HEK293T (cell line): ENCODE measurements at regions not wholly inside any gene's neighbourhood (a gene's known extent, or its start where the extent isn't known, plus 50 kb on each side); places are given as distances from the start of the nearest gene placed in this dataset.

ENCODE experiments used
- ARNT ChIP-seq: fragments of 450-650 bp; IDR thresholded peaks from 2 replicates; pipeline ENCODE4 v1.6.1; 2017; ENCODE audit warnings: mild to moderate bottlenecking
- BHLHE40 ChIP-seq: fragments of 450-650 bp; IDR thresholded peaks from 2 replicates; pipeline ENCODE4 v1.6.1; 2016; ENCODE audit warnings: mild to moderate bottlenecking, moderate library complexity, borderline replicate concordance
- ELF4 ChIP-seq: fragments of 450-650 bp; IDR thresholded peaks from 2 replicates; pipeline ENCODE4 v1.6.1; 2017; ENCODE audit warnings: antibody characterized with exemption
- FOXK2 ChIP-seq: fragments of 450-650 bp; IDR thresholded peaks from 2 replicates; pipeline ENCODE4 v1.6.1; 2016; ENCODE audit warnings: mild to moderate bottlenecking
- FOXM1 ChIP-seq: fragments of 450-650 bp; IDR thresholded peaks from 2 replicates; pipeline ENCODE4 v1.6.1; 2017; ENCODE audit warnings: mild to moderate bottlenecking, borderline replicate concordance
- HDGF ChIP-seq: fragments of 450-650 bp; IDR thresholded peaks from 2 replicates; pipeline ENCODE4 v1.6.1; 2017; ENCODE audit warnings: antibody characterized with exemption, borderline replicate concordance
- LEF1 ChIP-seq: fragments of 450-650 bp; IDR thresholded peaks from 2 replicates; pipeline ENCODE4 v1.6.1; 2017; ENCODE audit warnings: mild to moderate bottlenecking, borderline replicate concordance
- NFRKB ChIP-seq: fragments of 450-650 bp; IDR thresholded peaks from 2 replicates; pipeline ENCODE4 v1.6.1; 2016; ENCODE audit warnings: mild to moderate bottlenecking, moderate library complexity
- PKNOX1 ChIP-seq: fragments of 450-650 bp; IDR thresholded peaks from 2 replicates; pipeline ENCODE4 v1.6.1; 2016
- SUZ12 ChIP-seq: fragments of 450-650 bp; IDR thresholded peaks from 2 replicates; pipeline ENCODE4 v1.6.1; 2016; ENCODE audit warnings: mild to moderate bottlenecking
- TARDBP ChIP-seq: fragments of 450-650 bp; IDR thresholded peaks from 2 replicates; pipeline ENCODE4 v1.6.1; 2016
- ZNF384 ChIP-seq: fragments of 450-650 bp; IDR thresholded peaks from 2 replicates; pipeline ENCODE4 v1.6.1; 2016

GRCh38 chr5:125722550-125722949 is 700.7 kb upstream of the GRAMD2B start:
- TF ChIP-seq LEF1: no peak
- TF ChIP-seq PKNOX1: no peak
- TF ChIP-seq HDGF: no peak
- no peak for TF ChIP-seq ELF4
- TF ChIP-seq ZNF384: no peak
- no peak for TF ChIP-seq FOXM1
- TF ChIP-seq NFRKB: no peak
- no peak for TF ChIP-seq SUZ12
- TF ChIP-seq FOXK2: no peak
- no peak for TF ChIP-seq ARNT
- no peak for TF ChIP-seq BHLHE40
- TF ChIP-seq TARDBP: no peak
